ENCODE measurements at regions not wholly inside any gene's neighbourhood (a gene's known extent, or its start where the extent isn't known, plus 50 kb on each side); places are given as distances from the start of the nearest gene placed in this dataset.

DNA sequence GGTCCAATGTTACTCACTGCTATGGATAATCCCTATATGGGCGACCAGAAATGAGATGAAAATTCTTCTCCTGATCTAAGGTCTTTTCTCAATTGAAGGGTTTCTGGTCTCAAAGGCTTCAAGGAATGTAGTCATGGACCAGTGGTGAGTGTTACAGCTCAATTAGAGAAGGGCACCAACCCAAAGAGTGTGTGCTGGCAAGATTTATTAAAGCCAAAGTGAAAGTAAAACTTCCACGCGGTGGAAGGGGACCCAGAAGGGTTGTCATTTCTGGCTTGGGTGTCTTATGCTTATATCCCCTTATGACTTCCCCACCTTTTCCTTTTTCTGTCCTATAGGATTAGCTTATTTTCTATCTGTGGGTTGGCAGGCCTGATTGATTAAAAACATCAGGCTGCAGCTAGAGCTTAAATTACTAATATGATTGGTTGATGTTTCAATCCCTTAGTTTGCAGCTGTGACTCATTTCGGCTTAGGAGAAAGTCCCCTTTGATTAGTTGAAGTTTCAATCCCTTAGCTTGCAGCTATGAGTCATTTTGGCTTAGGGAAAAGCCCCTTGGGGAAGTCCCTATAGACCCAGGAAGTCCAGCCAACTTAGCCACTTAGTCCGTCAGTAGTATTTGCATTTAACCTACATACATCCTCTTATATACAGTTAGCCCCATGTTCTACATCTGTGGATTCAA, 179.5 kb upstream of the NLGN4Y start:
- FAIRE-seq (no peak), DNase-seq (ENCODE audit: low read depth, low spot score) (no peak)
- ChIA-PET CTCF (no interaction called here), POLR2A (no interaction called here)
- H3K9ac ChIP-seq (replicated peaks; ENCODE audit: extremely low read depth, insufficient read depth, low read length), result no peak overlapping the region
- H3K36me3 ChIP-seq (ENCODE audit: control insufficient read depth in 2 of 2, extremely low read depth in 1 of 2, insufficient read depth in 2 of 2, low read length in 2 of 2), result no peaks in the 10 kb centered on the region
- no peaks in the 10 kb centered on the region for H3K9me1 ChIP-seq (replicated peaks; ENCODE audit: control insufficient read depth, extremely low read depth, insufficient read depth, low read length)
- TF ChIP-seq POLR2AphosphoS5 (IDR thresholded peaks at IDR 0.05; ENCODE audit: insufficient read depth, low read depth, low read length), result no peak
- no peak for TF ChIP-seq EZH2 (IDR thresholded peaks at IDR 0.05; ENCODE audit: borderline replicate concordance, low read depth, low read length, severe bottlenecking)
- TF ChIP-seq MYC (IDR thresholded peaks at IDR 0.05; ENCODE audit: low read depth, low read length), result no peak
- no peak for TF ChIP-seq POLR2A (IDR thresholded peaks at IDR 0.05; ENCODE audit: low read depth, low read length)
- TF ChIP-seq GATA2 (IDR thresholded peaks at IDR 0.05; ENCODE audit: insufficient read depth, insufficient read length, low read depth, low read length), result no peak
- no peak for TF ChIP-seq FOS (IDR thresholded peaks at IDR 0.05; ENCODE audit: borderline replicate concordance, insufficient read depth, low read length)
- TF ChIP-seq JUN (IDR thresholded peaks at IDR 0.05; ENCODE audit: borderline replicate concordance, insufficient read depth, insufficient read length, low read depth), result no peak
- TF ChIP-seq, protein P1, sequence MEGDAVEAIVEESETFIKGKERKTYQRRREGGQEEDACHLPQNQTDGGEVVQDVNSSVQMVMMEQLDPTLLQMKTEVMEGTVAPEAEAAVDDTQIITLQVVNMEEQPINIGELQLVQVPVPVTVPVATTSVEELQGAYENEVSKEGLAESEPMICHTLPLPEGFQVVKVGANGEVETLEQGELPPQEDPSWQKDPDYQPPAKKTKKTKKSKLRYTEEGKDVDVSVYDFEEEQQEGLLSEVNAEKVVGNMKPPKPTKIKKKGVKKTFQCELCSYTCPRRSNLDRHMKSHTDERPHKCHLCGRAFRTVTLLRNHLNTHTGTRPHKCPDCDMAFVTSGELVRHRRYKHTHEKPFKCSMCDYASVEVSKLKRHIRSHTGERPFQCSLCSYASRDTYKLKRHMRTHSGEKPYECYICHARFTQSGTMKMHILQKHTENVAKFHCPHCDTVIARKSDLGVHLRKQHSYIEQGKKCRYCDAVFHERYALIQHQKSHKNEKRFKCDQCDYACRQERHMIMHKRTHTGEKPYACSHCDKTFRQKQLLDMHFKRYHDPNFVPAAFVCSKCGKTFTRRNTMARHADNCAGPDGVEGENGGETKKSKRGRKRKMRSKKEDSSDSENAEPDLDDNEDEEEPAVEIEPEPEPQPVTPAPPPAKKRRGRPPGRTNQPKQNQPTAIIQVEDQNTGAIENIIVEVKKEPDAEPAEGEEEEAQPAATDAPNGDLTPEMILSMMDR (IDR thresholded peaks at IDR 0.05; ENCODE audit: extremely low read depth in 1 of 2, insufficient read depth in 1 of 2, low read depth in 1 of 2, low read length in 2 of 2), result no peak
- TF ChIP-seq, protein P2, sequence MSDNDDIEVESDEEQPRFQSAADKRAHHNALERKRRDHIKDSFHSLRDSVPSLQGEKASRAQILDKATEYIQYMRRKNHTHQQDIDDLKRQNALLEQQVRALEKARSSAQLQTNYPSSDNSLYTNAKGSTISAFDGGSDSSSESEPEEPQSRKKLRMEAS (IDR thresholded peaks at IDR 0.05; ENCODE audit: insufficient read depth, insufficient read length), result no peak
- no TSS peak for BruUV-seq (replicated peaks)
- no peaks in the 10 kb centered on the region for H3K27me3 ChIP-seq (ENCODE audit: control insufficient read depth in 2 of 2, insufficient read depth in 2 of 2, low read length in 2 of 2)
- no peak overlapping the region for H3K4me2 ChIP-seq (ENCODE audit: insufficient read depth, low read length)
- H2AFZ ChIP-seq (ENCODE audit: low read depth, low read length), result no peak overlapping the region
- intact Hi-C loops (cut with micrococcal nuclease), result no loop called here
- H3K4me1 ChIP-seq (ENCODE audit: control insufficient read depth, extremely low read depth, insufficient read depth, low read length), result no peaks in the 10 kb centered on the region
- no peaks in the 10 kb centered on the region for H3K79me2 ChIP-seq (ENCODE audit: control insufficient read depth, insufficient read depth, low read length)
- H4K20me1 ChIP-seq (replicated peaks; ENCODE audit: control insufficient read depth, extremely low read depth, insufficient read depth, low read length), result no peaks in the 10 kb centered on the region
- no peak overlapping the region for H3K4me3 ChIP-seq (replicated peaks in 1 of 3; ENCODE audit: insufficient read depth in 1 of 3, low read depth in 1 of 3, low read length in 3 of 3)
- dilution Hi-C loops (cut with MboI; ENCODE audit: extremely low pct_ligation_motif_present, low sequenced_read_pairs), result no loop called here
- H3K9me3 ChIP-seq (replicated peaks; ENCODE audit: control insufficient read depth, insufficient read depth, low read length), result no peaks in the 10 kb centered on the region
- no peak overlapping the region for H3K27ac ChIP-seq (ENCODE audit: insufficient read depth, low read depth, low read length)

All from endothelial cell of umbilical vein (primary cell).